HuH-7.5 (cell line): ENCODE measurements at regions not wholly inside any gene's neighbourhood (a gene's known extent, or its start where the extent isn't known, plus 50 kb on each side); places are given as distances from the start of the nearest gene placed in this dataset.
"Not testable (repeated sequence)": the region's sequence is repeated elsewhere in the genome, so short reads cannot be mapped to it uniquely, and the experiment has no call there.

Source experiments
- DNase-seq: peaks from one replicate; pipeline ENCODE4 v3.0.0; 2011; ENCODE audit warnings: low spot score

GRCh38 chr10:22158426-22158825 lies 59.4 kb downstream of the EBLN1 start:
- no peak for DNase-seq

- no peak for DNase-seq
Measured at GRCh38 chr10:22156750-22157149, 61.1 kb downstream of the EBLN1 start.

GRCh38 chr10:22152403-22152802 lies 65.4 kb downstream of the EBLN1 start:
- DNase-seq = no peak

- no peak for DNase-seq
Measured at GRCh38 chr10:22150842-22151241, 67.0 kb downstream of the EBLN1 start.

GRCh38 chr10:22148961-22149360 lies 68.9 kb downstream of the EBLN1 start:
- DNase-seq = no peak

GRCh38 chr10:22145873-22146272 lies 71.9 kb downstream of the EBLN1 start:
- not testable (repeated sequence) for DNase-seq

- DNase-seq = no peak
Measured at GRCh38 chr10:22137542-22137941, 80.3 kb downstream of the EBLN1 start.

- DNase-seq = no peak
Measured at GRCh38 chr10:22135591-22135990, 82.2 kb downstream of the EBLN1 start.

- no peak for DNase-seq
Measured at GRCh38 chr10:22133749-22134624, 83.8 kb downstream of the EBLN1 start.

- DNase-seq = not testable (repeated sequence)
Measured at GRCh38 chr10:22130824-22131223, 87.0 kb downstream of the EBLN1 start.

- DNase-seq = not testable (repeated sequence)
Measured at GRCh38 chr10:22129612-22130011, 88.2 kb downstream of the EBLN1 start.

- DNase-seq = not testable (repeated sequence)
Measured at GRCh38 chr10:22121181-22121580, 96.6 kb downstream of the EBLN1 start.

- DNase-seq = not testable (repeated sequence)
Measured at GRCh38 chr10:22120072-22120471, 97.7 kb downstream of the EBLN1 start.

GRCh38 chr10:22119575-22119974 lies 98.2 kb downstream of the EBLN1 start:
- DNase-seq = not testable (repeated sequence)

- DNase-seq = no peak
Measured at GRCh38 chr10:22111705-22112104, 106.1 kb downstream of the EBLN1 start.

GRCh38 chr10:22111260-22111659 lies 106.6 kb downstream of the EBLN1 start:
- DNase-seq = no peak

- DNase-seq = no peak
Measured at GRCh38 chr10:22110761-22111160, 107.1 kb downstream of the EBLN1 start.

- DNase-seq = no peak
Measured at GRCh38 chr10:22105270-22105669, 101.7 kb upstream of the DNAJC1 start.

- DNase-seq = no peak
Measured at GRCh38 chr10:22103701-22104470, 100.4 kb upstream of the DNAJC1 start.

- no peak for DNase-seq
Measured at GRCh38 chr10:22097696-22098095, 94.2 kb upstream of the DNAJC1 start.

- not testable (repeated sequence) for DNase-seq
Measured at GRCh38 chr10:22091260-22091659, 87.7 kb upstream of the DNAJC1 start.

GRCh38 chr10:22087402-22087738 lies 83.8 kb upstream of the DNAJC1 start:
- DNase-seq = no peak

GRCh38 chr10:22086730-22087401 lies 83.3 kb upstream of the DNAJC1 start:
- peak; percentile 56 for DNase-seq
